ENCODE measurements at regions not wholly inside any gene's neighbourhood (a gene's known extent, or its start where the extent isn't known, plus 50 kb on each side); places are given as distances from the start of the nearest gene placed in this dataset.

GRCh38 chr3:55196495-55196894, 268.6 kb upstream of the LRTM1 start:
- no peak for TF ChIP-seq POLR2AphosphoS5 (IDR thresholded peaks at IDR 0.05; ENCODE audit: low read depth, low read length)

- no peak for TF ChIP-seq TAF1 (IDR thresholded peaks at IDR 0.05; ENCODE audit: borderline replicate concordance, insufficient read depth, low read length)
- no peak for TF ChIP-seq REST (IDR thresholded peaks at IDR 0.05; ENCODE audit: insufficient read depth in 1 of 2, low read depth in 2 of 2, low read length in 2 of 2)
- TF ChIP-seq FOXP2 (optimal IDR thresholded peaks at IDR 0.05; ENCODE audit: borderline replicate concordance, extremely low read depth, extremely low read length, insufficient read depth): no peak
- TF ChIP-seq SIN3A (IDR thresholded peaks at IDR 0.05; ENCODE audit: borderline replicate concordance, insufficient read depth, low read length): no peak
- TF ChIP-seq POLR2AphosphoS5 (IDR thresholded peaks at IDR 0.05; ENCODE audit: low read depth, low read length): no peak
Observed at GRCh38 chr3:55194376-55194775, 266.5 kb upstream of the LRTM1 start.

GRCh38 chr3:55191911-55192775, 264.3 kb upstream of the LRTM1 start:
- no peak for TF ChIP-seq FOXP2 (optimal IDR thresholded peaks at IDR 0.05; ENCODE audit: borderline replicate concordance, extremely low read depth, extremely low read length, insufficient read depth)
- TF ChIP-seq POLR2AphosphoS5 (IDR thresholded peaks at IDR 0.05; ENCODE audit: low read depth, low read length): no peak
- TF ChIP-seq TAF1 (IDR thresholded peaks at IDR 0.05; ENCODE audit: borderline replicate concordance, insufficient read depth, low read length): no peak
- no peak for TF ChIP-seq REST (IDR thresholded peaks at IDR 0.05; ENCODE audit: insufficient read depth in 1 of 2, low read depth in 2 of 2, low read length in 2 of 2)
- TF ChIP-seq SIN3A (IDR thresholded peaks at IDR 0.05; ENCODE audit: borderline replicate concordance, insufficient read depth, low read length): no peak

GRCh38 chr3:55190331-55190730, 262.5 kb upstream of the LRTM1 start:
- TF ChIP-seq REST (IDR thresholded peaks at IDR 0.05; ENCODE audit: insufficient read depth in 1 of 2, low read depth in 2 of 2, low read length in 2 of 2) (no peak), POLR2AphosphoS5 (IDR thresholded peaks at IDR 0.05; ENCODE audit: low read depth, low read length) (no peak)

GRCh38 chr3:55189359-55189801, 261.5 kb upstream of the LRTM1 start:
- TF ChIP-seq SIN3A (IDR thresholded peaks at IDR 0.05; ENCODE audit: borderline replicate concordance, insufficient read depth, low read length): peak; percentile 27; the same call in 1 of the 2 replicates
- no peak for TF ChIP-seq POLR2AphosphoS5 (IDR thresholded peaks at IDR 0.05; ENCODE audit: low read depth, low read length)
- no peak for TF ChIP-seq REST (IDR thresholded peaks at IDR 0.05; ENCODE audit: insufficient read depth in 1 of 2, low read depth in 2 of 2, low read length in 2 of 2)
- TF ChIP-seq TAF1 (IDR thresholded peaks at IDR 0.05; ENCODE audit: borderline replicate concordance, insufficient read depth, low read length): no peak
- TF ChIP-seq FOXP2 (optimal IDR thresholded peaks at IDR 0.05; ENCODE audit: borderline replicate concordance, extremely low read depth, extremely low read length, insufficient read depth): no peak
